HG02870 (cell line): ENCODE measurements at regions not wholly inside any gene's neighbourhood (a gene's known extent, or its start where the extent isn't known, plus 50 kb on each side); places are given as distances from the start of the nearest gene placed in this dataset.
"Not testable (repeated sequence)": the region's sequence is repeated elsewhere in the genome, so short reads cannot be mapped to it uniquely, and the experiment has no call there.

Experiments
- ATAC-seq: cut with Tn5 transposase; IDR thresholded peaks from one replicate; pipeline ENCODE4 v1.9.1; 2021; ENCODE audit warnings: mild to moderate bottlenecking, moderate library complexity; ENCODE audit not compliant: unreplicated experiment

- no peak for ATAC-seq
Observed at GRCh38 chr10:53230651-53231050, 458.1 kb upstream of the MBL2 start.

DNA sequence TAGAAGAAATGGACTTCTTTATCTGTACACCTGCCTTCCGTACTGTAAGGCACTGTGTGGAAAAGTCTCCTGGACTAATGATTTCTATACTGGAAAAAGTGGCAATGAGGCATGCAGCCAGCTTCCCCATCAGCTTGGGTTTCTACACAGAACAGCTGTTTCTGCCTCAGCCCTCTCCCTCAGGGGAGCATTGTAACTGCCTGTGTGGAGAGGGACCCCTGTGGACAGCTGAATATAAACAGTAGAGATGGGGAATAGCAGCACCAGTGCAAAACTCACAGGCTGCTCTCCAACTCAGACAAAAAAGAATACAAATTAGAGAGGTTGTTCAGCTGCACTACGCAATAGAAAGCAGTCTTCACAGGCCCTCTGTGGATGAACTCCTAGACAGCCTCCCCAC, 451.3 kb upstream of the MBL2 start:
- no peak for ATAC-seq

DNA sequence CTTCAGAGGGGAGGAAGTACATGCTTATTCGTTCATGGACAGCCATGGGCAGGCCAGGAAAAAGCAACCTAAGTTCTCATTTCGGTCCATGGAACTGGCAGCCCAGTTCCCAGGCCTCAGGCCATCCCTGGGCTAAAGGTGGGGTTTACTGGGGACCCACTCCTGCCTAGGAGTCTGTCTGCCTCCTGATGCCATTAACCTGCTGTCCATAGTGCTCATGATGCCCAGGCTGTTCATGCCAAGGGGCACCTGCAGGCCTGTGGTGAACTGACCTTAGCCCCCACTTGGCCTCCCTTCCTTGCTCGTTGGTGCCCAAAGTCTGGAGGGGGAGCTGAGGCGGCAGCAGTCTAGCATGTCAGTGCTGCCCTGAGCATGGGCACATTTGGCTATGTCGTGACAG, 450.2 kb upstream of the MBL2 start:
- ATAC-seq = no peak

GRCh38 chr10:53209944-53210611, 437.5 kb upstream of the MBL2 start:
- ATAC-seq = no peak

GRCh38 chr10:53183733-53184132, 411.1 kb upstream of the MBL2 start:
- no peak for ATAC-seq

DNA sequence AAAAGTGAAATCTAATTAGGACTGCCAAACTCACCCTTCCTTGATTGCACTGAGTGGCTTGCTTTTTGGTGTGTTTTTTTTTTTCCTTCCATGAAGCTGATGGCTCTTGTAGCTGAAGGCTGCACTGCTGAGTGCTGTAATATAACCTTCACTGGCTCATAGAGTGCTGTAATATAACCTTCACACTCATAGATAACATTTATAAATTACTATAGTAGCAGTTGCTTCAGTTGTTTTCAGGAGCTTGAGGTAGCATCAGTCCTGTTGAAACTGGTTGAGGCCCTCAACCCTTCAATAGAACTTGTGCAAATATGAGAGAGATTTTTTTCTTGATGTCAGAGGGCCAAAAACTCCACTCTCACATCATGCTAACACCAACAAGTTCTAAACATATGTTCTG, 404.9 kb upstream of the MBL2 start:
- no peak for ATAC-seq

DNA sequence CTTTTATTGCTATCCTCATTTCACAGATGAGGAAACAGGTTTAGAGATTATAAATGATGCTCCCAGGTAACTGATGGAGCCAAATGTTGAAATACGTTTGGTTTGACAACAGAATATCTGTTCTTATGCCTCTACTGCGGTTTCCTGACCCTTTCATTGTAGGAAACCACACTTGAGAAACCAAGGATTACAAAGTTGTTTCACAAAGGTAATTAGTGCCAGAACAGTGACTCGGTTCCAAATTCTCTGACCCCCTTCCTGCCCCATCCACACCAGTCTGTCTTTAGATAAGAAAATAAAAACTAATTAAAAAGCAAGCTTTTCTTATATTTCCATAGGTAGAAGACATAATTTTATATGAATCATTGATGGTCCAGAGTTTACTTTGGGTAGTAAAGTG, 393.7 kb upstream of the MBL2 start:
- no peak for ATAC-seq

GRCh38 chr10:53162856-53163255, 390.3 kb upstream of the MBL2 start:
- ATAC-seq = no peak

DNA sequence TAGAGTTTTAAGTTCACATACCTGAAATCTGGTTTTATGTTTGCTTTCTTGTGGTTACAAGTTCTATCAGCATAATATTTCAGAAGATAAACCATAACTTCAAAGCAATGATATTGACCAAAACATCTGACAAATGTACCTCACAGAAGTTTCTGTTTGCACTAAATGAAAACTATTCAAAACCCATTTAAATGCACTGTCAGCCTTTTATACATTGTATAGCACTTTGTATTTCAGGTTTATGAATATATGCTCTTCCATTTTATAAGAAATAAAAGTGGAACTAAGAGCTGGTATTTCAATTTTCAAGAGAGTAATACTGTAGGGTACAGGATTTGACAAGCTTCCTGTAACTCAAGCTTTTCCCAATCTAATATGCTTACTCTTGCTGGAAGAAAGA, 388.6 kb upstream of the MBL2 start:
- no peak for ATAC-seq

GRCh38 chr10:53155674-53156073, 383.1 kb upstream of the MBL2 start:
- ATAC-seq = not testable (repeated sequence)

DNA sequence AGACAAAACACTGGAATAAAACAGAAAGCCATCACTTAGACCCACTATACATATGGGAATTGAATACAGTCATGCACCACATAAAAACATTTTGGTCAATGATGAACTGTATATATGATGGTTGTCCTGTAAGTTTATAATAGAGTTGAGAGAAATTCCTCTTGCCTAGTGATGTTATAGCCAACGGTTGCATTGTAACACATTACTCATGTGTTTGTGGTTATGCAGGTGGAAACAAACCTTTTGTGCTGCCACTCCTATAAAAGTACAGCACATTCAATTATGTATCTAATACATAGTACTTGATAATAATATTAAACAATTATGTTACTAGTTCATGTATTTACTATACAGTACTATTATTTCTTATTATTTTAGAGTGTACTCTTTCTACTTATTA, 381.2 kb upstream of the MBL2 start:
- no peak for ATAC-seq

GRCh38 chr10:53140506-53140905, 367.9 kb upstream of the MBL2 start:
- ATAC-seq = no peak

DNA sequence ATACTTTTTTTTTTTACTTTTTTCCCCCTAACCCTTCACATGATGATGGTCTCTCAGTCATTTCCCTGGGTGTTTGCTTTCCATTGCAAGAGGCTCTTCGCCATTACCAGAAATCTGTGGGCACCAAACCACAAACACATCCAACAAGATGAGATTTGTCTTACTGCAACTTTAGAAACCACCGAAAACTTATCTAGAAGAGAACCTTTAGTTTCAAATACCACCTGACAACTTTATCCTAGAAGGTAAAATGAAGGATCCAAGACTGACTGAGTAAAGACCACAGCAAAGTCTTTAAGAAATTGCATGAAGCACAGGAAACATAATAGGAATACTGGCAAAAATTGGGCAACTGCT, 363.3 kb upstream of the MBL2 start:
- no peak for ATAC-seq

DNA sequence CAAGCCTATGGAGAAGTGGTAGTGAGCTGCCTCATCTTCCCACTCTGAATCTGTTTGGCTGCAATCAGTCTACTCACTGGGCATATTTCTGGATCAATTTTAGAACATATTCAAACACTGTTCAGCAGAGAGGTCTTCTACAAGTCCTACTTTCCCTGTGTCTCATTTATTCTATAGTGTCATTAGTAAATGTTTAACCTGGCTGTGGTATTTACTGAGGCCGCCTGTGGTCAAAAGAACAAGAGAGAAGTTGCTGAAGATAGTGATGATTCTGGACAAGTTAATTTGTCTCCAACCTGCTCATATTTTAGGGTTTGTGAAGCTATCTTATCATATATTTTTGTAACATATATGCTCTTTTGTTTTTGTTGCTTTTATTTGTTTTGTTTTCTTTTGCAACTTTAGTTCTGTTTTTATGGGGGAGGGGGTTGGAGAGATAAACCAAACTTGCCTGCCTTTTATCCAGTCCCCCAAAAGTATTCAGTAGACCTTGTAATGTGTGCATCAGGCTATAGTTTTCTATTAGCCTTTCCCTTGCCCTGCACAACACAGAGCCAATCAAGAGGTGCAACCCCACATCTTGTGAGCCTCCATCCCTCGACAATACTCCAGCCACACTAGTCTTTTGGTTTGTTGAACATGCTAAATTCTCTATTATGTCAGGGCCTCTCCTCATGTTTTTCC, 362.8 kb upstream of the MBL2 start:
- no peak for ATAC-seq

- ATAC-seq = no peak
Observed at GRCh38 chr10:53134050-53134449, 361.5 kb upstream of the MBL2 start.

DNA sequence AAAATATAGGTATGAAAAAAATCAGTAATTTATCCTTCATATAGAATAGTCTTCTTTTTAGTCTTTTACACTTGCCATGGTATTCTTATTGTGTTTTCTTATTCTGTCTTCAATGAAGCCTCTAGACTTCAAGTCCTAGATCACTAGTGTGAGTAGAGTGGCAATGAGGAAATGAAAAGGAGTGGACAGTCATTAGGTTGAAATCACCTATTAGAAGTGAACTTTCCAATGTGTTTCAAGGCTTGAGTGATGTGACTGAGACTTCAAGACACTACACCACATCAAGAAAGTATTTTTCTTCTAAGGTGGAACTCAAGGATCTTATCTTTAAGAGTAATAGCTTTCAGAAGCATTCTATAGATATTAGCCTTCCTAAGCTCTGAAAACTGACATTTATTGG, 357.8 kb upstream of the MBL2 start:
- ATAC-seq = no peak

DNA sequence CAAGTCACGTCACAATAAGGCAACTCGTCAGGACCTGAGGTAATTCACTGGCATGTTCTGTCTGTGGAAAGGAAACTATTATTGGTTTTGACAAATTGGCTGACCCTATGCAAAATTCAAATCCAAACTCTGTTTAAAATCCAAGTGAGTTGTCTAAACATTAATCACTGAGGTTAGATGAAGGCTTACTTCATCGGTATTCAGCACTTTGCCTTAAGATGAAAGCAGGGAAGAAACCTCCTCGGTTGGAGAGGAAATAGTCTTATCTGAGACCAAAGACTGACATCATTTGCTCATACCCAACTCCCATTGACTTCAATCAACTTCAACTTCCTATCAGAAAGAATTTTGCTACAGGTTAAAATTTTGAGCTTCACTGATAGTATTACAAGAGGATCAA, 355.1 kb upstream of the MBL2 start:
- ATAC-seq = no peak

GRCh38 chr10:53123311-53123710, 350.7 kb upstream of the MBL2 start:
- no peak for ATAC-seq

DNA sequence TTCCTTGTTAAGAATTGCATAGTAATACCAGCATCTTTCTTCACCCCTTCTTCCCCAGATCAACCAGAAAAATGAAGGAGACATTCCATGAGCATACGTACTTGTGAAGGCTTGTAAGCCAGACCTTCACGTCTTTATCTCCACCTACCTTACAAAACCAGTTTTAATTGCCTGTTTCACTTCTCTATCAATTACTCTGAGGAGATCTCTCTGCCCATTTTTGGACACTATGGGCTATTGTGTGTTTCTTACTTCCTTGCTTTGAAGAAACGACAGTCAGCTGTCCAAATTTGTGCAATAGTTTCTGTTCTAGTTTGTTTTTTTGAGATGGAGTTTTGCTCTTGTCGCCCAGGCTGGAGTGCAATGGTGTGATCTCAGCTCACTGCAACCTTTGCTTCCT, 349.7 kb upstream of the MBL2 start:
- peak; percentile 61 for ATAC-seq

- no peak for ATAC-seq
Observed at GRCh38 chr10:53115660-53116059, 343.1 kb upstream of the MBL2 start.

DNA sequence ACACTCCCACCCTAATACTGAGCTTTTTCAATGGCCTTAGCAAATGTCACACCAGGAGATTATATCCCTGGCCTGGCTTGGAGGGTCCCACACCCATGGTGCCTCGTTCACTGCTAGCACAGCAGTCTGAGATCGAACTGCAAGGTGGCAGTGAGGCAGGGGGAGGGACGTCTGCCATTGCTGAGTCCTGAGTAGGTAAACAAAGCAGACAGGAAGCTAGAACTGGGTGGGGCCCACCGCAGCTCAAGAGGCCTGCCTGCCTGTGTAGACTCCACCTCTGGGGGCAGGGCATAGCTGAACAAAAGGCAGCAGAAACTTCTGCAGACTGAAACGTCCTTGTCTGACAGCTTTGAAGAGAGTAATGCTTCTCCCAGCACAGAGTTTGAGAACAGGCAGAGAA, 338.9 kb upstream of the MBL2 start:
- ATAC-seq = no peak

- ATAC-seq = no peak
Observed at GRCh38 chr10:53109320-53109719, 336.7 kb upstream of the MBL2 start.

DNA sequence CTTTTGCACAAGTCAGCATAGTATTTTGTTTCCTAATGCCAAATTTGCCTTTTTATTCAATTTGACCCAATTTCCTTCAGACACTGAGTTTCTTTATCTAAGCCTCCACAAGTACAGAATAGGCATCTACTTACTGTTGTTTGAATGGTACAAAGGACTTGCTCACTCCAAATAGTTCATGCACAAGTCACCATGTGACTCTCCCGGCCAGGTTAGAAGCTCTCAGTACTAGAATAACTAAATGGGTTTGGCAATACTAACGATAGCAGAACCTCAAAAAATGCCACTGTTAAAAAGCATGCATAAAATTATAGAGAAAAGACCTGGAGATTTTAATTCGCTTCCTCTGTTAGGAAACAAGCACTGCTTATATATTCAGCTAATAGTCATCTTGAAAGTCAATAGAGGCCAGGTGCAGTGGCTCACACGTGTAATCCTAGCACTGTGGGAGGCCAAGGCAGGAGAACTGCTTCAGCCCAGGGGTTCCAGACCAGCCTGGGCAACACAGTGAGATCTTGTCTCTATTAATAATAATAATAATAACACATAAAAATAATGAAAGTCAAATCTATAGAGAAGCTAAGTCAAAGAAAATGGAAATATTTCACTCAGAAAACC, 335.8 kb upstream of the MBL2 start:
- ATAC-seq = peak; percentile 57
